HUES48 (cell line): ENCODE measurements at regions not wholly inside any gene's neighbourhood (a gene's known extent, or its start where the extent isn't known, plus 50 kb on each side); places are given as distances from the start of the nearest gene placed in this dataset.

ENCODE experiments used
- H3K27ac ChIP-seq: one replicate; pipeline ENCODE4 v1.7.0; 2013; ENCODE audit warnings: low read depth, low read length, inconsistent platforms
- H3K27me3 ChIP-seq: 2 replicates; pipeline ENCODE4 v1.6.1; 2013; ENCODE audit warnings: mild to moderate bottlenecking, low read length; ENCODE audit not compliant: control insufficient read depth, insufficient read depth
- H3K36me3 ChIP-seq: 2 replicates; pipeline ENCODE4 v1.6.1; 2013; ENCODE audit warnings: low read length; ENCODE audit not compliant: control insufficient read depth, insufficient read depth
- H3K4me1 ChIP-seq: 2 replicates; pipeline ENCODE4 v1.6.1; 2013; ENCODE audit warnings: mild to moderate bottlenecking, low read length; ENCODE audit not compliant: control insufficient read depth, insufficient read depth
- H3K4me3 ChIP-seq: 2 replicates; pipeline ENCODE4 v1.5.1; 2013; ENCODE audit warnings: mild to moderate bottlenecking, low read depth, low read length
- H3K9ac ChIP-seq: 2 replicates; pipeline ENCODE4 v1.6.1; 2013; ENCODE audit warnings: mild to moderate bottlenecking, low read depth, low read length, moderate library complexity
- H3K9me3 ChIP-seq: 2 replicates; pipeline ENCODE4 v1.6.1; 2013; ENCODE audit warnings: low read length; ENCODE audit not compliant: control insufficient read depth, insufficient read depth

GRCh38 chr6:132868057-132868456 is 53.7 kb downstream of the RPS12 start:
- no peaks in the 10 kb centered on the region for H3K36me3 ChIP-seq
- H3K9me3 ChIP-seq: no peaks in the 10 kb centered on the region
- peaks cover 21% of the 10 kb centered on the region for H3K4me1 ChIP-seq
- H3K4me3 ChIP-seq: no peak overlapping the region
- no peak overlapping the region for H3K27ac ChIP-seq
- no peak overlapping the region for H3K9ac ChIP-seq
- H3K27me3 ChIP-seq: no peaks in the 10 kb centered on the region

- Histone ChIP-seq H3K4me3 (no peak overlapping the region), H3K4me1 (no peaks in the 10 kb centered on the region; the same call in 1 of the 2 replicates), H3K9ac (no peak overlapping the region), H3K27me3 (no peaks in the 10 kb centered on the region), H3K36me3 (no peaks in the 10 kb centered on the region), H3K9me3 (0 out of 2 replicates have a peak, but pooled peaks cover 6% of the 10 kb centered on the region), H3K27ac (no peak overlapping the region)
Observed at GRCh38 chr6:132872923-132873322, 58.6 kb downstream of the RPS12 start.

- Histone ChIP-seq H3K36me3 (no peaks in the 10 kb centered on the region), H3K27me3 (no peaks in the 10 kb centered on the region), H3K4me3 (no peak overlapping the region), H3K4me1 (no peaks in the 10 kb centered on the region), H3K27ac (no peak overlapping the region), H3K9ac (no peak overlapping the region), H3K9me3 (0 out of 2 replicates have a peak, but pooled peaks cover 6% of the 10 kb centered on the region)
Observed at GRCh38 chr6:132877003-132877402, 62.6 kb downstream of the RPS12 start.

GRCh38 chr6:132887204-132887603 is 72.8 kb downstream of the RPS12 start:
- no peak overlapping the region for H3K9ac ChIP-seq
- H3K27ac ChIP-seq: no peak overlapping the region
- H3K4me1 ChIP-seq: no peaks in the 10 kb centered on the region
- H3K4me3 ChIP-seq: no peak overlapping the region
- no peaks in the 10 kb centered on the region for H3K27me3 ChIP-seq
- H3K9me3 ChIP-seq: no peaks in the 10 kb centered on the region
- no peaks in the 10 kb centered on the region for H3K36me3 ChIP-seq

GRCh38 chr6:132888701-132889100 is 74.3 kb downstream of the RPS12 start:
- H3K9ac ChIP-seq: no peak overlapping the region
- H3K36me3 ChIP-seq: no peaks in the 10 kb centered on the region
- H3K9me3 ChIP-seq: no peaks in the 10 kb centered on the region
- no peaks in the 10 kb centered on the region for H3K27me3 ChIP-seq
- H3K4me1 ChIP-seq: no peaks in the 10 kb centered on the region
- no peak overlapping the region for H3K27ac ChIP-seq
- H3K4me3 ChIP-seq: no peak overlapping the region

GRCh38 chr6:132892929-132893771 is 78.8 kb downstream of the RPS12 start:
- no peak overlapping the region for H3K9ac ChIP-seq
- no peak overlapping the region for H3K27ac ChIP-seq
- H3K36me3 ChIP-seq: no peaks in the 10 kb centered on the region
- no peak overlapping the region for H3K4me3 ChIP-seq
- no peaks in the 10 kb centered on the region for H3K9me3 ChIP-seq
- no peaks in the 10 kb centered on the region for H3K27me3 ChIP-seq
- no peaks in the 10 kb centered on the region for H3K4me1 ChIP-seq

GRCh38 chr6:132893772-132894490 is 79.6 kb downstream of the RPS12 start:
- H3K4me1 ChIP-seq: no peaks in the 10 kb centered on the region
- no peak overlapping the region for H3K27ac ChIP-seq
- H3K9me3 ChIP-seq: no peaks in the 10 kb centered on the region
- H3K4me3 ChIP-seq: no peak overlapping the region
- no peaks in the 10 kb centered on the region for H3K27me3 ChIP-seq
- H3K9ac ChIP-seq: no peak overlapping the region
- H3K36me3 ChIP-seq: no peaks in the 10 kb centered on the region

- H3K36me3 ChIP-seq: no peaks in the 10 kb centered on the region
- H3K4me1 ChIP-seq: no peaks in the 10 kb centered on the region; the same call in 1 of the 2 replicates
- H3K27ac ChIP-seq: no peak overlapping the region
Observed at GRCh38 chr6:132898376-132898775, 84.0 kb downstream of the RPS12 start.

GRCh38 chr6:132900849-132901248 is 86.5 kb downstream of the RPS12 start:
- Histone ChIP-seq H3K9me3 (no peaks in the 10 kb centered on the region), H3K9ac (no peak overlapping the region), H3K36me3 (no peaks in the 10 kb centered on the region), H3K27ac (no peak overlapping the region), H3K4me1 (no peaks in the 10 kb centered on the region; the same call in 1 of the 2 replicates), H3K27me3 (no peaks in the 10 kb centered on the region), H3K4me3 (no peak overlapping the region)

More at GRCh38 chr6:132898376-132898775, 84.0 kb downstream of the RPS12 start:
- H3K9ac ChIP-seq: no peak overlapping the region
- no peak overlapping the region for H3K4me3 ChIP-seq
- H3K9me3 ChIP-seq: no peaks in the 10 kb centered on the region
- H3K27me3 ChIP-seq: no peaks in the 10 kb centered on the region

- H3K9ac ChIP-seq: no peak overlapping the region
- H3K27ac ChIP-seq: no peak overlapping the region
- H3K9me3 ChIP-seq: no peaks in the 10 kb centered on the region
- no peaks in the 10 kb centered on the region for H3K36me3 ChIP-seq
- no peaks in the 10 kb centered on the region for H3K27me3 ChIP-seq
- no peak overlapping the region for H3K4me3 ChIP-seq
- no peaks in the 10 kb centered on the region; the same call in 1 of the 2 replicates for H3K4me1 ChIP-seq
Observed at GRCh38 chr6:132902901-132903300, 88.5 kb downstream of the RPS12 start.

GRCh38 chr6:132907231-132907630 is 92.9 kb downstream of the RPS12 start:
- Histone ChIP-seq H3K36me3 (no peaks in the 10 kb centered on the region), H3K27me3 (no peaks in the 10 kb centered on the region), H3K9ac (no peak overlapping the region), H3K9me3 (no peaks in the 10 kb centered on the region), H3K4me3 (no peak overlapping the region), H3K4me1 (no peaks in the 10 kb centered on the region), H3K27ac (no peak overlapping the region)
